ENCODE measurements at regions not wholly inside any gene's neighbourhood (a gene's known extent, or its start where the extent isn't known, plus 50 kb on each side); places are given as distances from the start of the nearest gene placed in this dataset.

- TF ChIP-seq CTCF (IDR thresholded peaks at IDR 0.05; ENCODE audit: low read length): no peak
- no peak for TF ChIP-seq EZH2 (IDR thresholded peaks at IDR 0.05; ENCODE audit: borderline replicate concordance, low read length)
Observed at GRCh38 chr4:170854097-170854496, 764.3 kb upstream of the AADAT start.

Measured in OCI-LY1 (cell line).